Stimulated activated CD8-positive, alpha-beta memory T cell treated with anti-CD3 and anti-CD28 coated beads, Interleukin-2, amount 100 ng/mL, for 1 hour (primary cell): ENCODE measurements at regions not wholly inside any gene's neighbourhood (a gene's known extent, or its start where the extent isn't known, plus 50 kb on each side); places are given as distances from the start of the nearest gene placed in this dataset.
"Not testable (repeated sequence)": the region's sequence is repeated elsewhere in the genome, so short reads cannot be mapped to it uniquely, and the experiment has no call there.

ENCODE experiments used
- DNase-seq, 2 donors: peaks; one replicate each; pipeline ENCODE4 v3.0.0-alpha.2; 2020; ENCODE audit warnings: low read depth in 2 of 2

- DNase-seq, result no peak
Measured at GRCh38 chr20:53668992-53669391, 75.4 kb upstream of the ZNF217 start.

- DNase-seq, result no peak
Measured at GRCh38 chr20:53666144-53666543, 72.5 kb upstream of the ZNF217 start.

- DNase-seq, result no peak
Measured at GRCh38 chr20:53664121-53664520, 70.5 kb upstream of the ZNF217 start.

GRCh38 chr20:53663521-53663920, 69.9 kb upstream of the ZNF217 start:
- not testable (repeated sequence) for DNase-seq

- no peak for DNase-seq
Measured at GRCh38 chr20:53662595-53662994, 69.0 kb upstream of the ZNF217 start.

GRCh38 chr20:53660947-53661381, 67.3 kb upstream of the ZNF217 start:
- no peak for DNase-seq

GRCh38 chr20:53660078-53660909, 66.7 kb upstream of the ZNF217 start:
- DNase-seq, result no peak

- no peak for DNase-seq
Measured at GRCh38 chr20:53658973-53659372, 65.3 kb upstream of the ZNF217 start.

GRCh38 chr20:53658322-53658721, 64.7 kb upstream of the ZNF217 start:
- DNase-seq, result no peak

- no peak for DNase-seq
Measured at GRCh38 chr20:53657732-53658131, 64.1 kb upstream of the ZNF217 start.

- no peak for DNase-seq
Measured at GRCh38 chr20:53657279-53657678, 63.6 kb upstream of the ZNF217 start.

GRCh38 chr20:53656293-53657202, 62.9 kb upstream of the ZNF217 start:
- no peak for DNase-seq

GRCh38 chr20:53655625-53656292, 62.1 kb upstream of the ZNF217 start:
- DNase-seq, result no peak

GRCh38 chr20:53654932-53655624, 61.4 kb upstream of the ZNF217 start:
- no peak for DNase-seq

GRCh38 chr20:53654521-53654920, 60.9 kb upstream of the ZNF217 start:
- DNase-seq, result not testable (repeated sequence)

GRCh38 chr20:53652859-53653517, 59.3 kb upstream of the ZNF217 start:
- DNase-seq, result no peak

GRCh38 chr20:53652090-53652858, 58.6 kb upstream of the ZNF217 start:
- DNase-seq, result no peak

- DNase-seq, result not testable (repeated sequence)
Measured at GRCh38 chr20:53649493-53649892, 55.9 kb upstream of the ZNF217 start.

GRCh38 chr20:53647286-53647821, 53.7 kb upstream of the ZNF217 start:
- DNase-seq, result no peak

- DNase-seq, result no peak
Measured at GRCh38 chr20:53646550-53646949, 52.9 kb upstream of the ZNF217 start.
